ENCODE measurements at regions not wholly inside any gene's neighbourhood (a gene's known extent, or its start where the extent isn't known, plus 50 kb on each side); places are given as distances from the start of the nearest gene placed in this dataset.

GRCh38 chr6:147825848-147826247 is 317.4 kb downstream of the SAMD5 start:
- no peak for DNase-seq

DNA sequence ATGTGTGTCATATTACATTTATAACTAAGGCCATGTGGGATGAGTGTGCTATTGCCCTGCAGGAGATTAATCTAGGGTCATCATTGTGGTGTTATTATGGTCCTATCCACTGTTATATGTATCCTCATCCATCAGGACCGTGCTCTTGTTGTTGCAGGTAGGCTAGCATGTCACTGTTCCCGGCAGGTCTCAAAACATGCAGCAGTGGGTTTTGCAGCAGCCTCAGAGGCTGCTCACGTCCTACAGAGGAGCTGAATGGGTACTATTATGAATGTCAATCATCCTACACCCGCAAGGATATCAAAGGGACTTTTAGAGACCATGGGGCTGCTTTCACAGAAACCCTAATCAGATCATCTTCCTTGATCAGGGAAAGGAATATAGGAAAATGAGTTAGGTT is 318.2 kb downstream of the SAMD5 start:
- no peak for DNase-seq

DNA sequence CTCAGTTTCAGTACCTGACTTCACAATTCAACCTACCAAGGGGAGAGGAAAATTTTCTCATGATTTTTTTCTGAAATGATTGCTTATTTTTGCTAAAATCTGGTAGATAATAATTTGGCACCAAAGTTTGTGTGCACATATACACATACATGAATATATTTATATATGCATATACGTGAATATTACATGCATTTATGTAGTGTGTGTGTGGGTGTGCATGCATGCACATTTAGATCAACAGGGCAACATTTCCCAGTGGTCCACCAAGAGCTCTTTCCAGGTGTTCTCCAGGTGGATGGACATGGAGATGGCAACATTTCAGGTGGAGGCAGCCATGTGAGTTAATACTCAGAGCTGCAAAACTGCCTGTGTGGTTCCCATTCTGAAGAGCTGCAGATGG is 320.9 kb downstream of the SAMD5 start:
- no peak for DNase-seq

GRCh38 chr6:147829835-147830234 is 321.3 kb downstream of the SAMD5 start:
- DNase-seq = no peak

DNA sequence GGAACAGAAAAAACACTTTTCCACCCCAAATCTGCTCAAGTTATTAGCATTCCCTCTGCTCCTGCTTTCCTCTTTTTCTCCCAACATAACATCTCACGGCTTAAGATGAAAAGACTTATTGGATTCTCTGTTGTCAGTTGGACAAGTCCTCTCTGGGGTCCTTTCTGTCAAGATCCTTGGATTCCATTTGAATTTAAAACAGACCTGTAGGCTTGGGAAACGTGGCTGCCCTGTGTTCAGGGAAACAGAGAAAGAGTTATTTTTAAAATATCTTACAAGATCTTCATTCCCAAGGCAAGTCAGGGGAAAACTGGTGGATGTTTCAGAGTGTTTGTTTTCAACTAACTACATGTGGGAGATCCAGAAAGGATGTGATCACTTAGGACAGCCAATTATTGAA is 322.9 kb downstream of the SAMD5 start:
- no peak for DNase-seq

- no peak for DNase-seq
These were observed 325.1 kb downstream of the SAMD5 start for GRCh38 chr6:147833607-147834006.

DNA sequence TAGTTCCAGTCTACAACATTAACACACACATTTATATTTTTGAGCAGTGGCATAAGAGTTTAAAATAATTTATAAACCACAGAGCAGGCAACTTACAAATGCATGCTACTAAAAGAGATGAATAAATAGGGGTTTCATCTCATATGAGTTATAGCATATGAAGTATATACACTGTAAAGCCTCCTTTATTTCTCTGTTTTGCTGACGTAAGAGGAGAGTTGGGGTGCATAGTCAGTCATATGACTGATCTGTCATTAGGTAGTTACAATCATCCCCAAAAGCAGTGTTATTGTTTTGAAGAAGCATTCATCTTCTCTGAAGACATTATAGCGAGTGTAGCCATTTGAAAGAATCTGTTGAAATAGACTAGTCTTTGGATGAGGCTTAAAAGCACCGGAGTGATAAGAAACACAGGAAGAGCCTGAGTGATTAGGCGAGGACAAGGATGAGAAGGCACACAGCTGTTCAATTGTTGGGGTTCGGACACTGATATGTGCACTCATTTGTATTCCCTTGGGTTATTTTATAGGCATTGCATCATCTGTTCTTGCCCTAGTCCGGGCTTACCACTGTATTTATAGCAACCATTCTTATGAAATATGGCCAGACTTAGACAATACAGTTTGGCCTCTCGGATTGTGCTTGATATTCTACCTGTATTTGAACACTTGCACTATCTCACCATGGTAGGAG is 325.7 kb downstream of the SAMD5 start:
- DNase-seq = no peak

- no peak for DNase-seq
These were observed 329.1 kb downstream of the SAMD5 start for GRCh38 chr6:147837540-147837939.

- no peak for DNase-seq
These were observed 331.5 kb downstream of the SAMD5 start for GRCh38 chr6:147839708-147840610.

GRCh38 chr6:147841547-147842148 is 333.2 kb downstream of the SAMD5 start:
- DNase-seq = no peak

DNA sequence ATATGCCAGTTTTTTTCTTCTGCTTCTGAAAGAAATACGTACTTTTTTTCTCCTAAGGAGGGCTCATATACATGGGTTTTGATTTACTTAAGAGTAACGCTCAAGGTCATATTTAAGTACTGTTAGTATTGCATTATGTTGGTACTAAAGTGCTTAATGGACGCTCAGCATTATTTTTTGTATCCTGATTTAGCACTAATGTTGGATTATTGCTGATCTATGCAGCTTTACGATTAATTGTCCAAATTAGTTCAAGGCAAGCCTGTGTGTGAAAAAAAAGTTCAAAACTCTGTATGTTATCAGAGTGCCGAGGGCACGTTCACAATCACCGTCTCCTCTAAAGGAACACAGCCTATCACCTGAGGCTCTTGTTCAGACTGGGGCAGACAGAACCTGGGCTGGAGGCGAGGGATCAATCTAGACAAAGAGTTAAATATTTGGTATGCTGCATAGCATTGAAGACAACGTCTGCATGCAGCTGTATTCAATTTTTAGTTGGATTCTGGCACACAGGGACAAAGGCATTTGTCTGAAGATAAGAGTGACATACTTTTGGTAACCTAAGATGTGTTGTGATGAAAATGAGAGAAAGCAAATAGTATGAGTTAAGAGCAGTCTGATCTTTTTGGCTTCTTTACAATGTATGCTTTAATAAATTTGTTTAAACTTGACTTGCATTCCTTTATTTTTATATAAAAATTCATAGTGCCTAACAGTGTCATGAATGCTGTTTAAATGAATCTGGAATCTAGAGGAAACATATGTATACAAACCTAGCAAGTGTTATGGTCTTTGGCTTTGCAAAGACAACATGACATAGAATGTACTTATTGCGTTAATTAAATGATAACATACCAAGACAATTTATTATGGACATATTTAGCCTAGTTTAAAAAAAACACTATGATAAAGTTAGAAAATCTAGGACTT is 341.2 kb downstream of the SAMD5 start:
- DNase-seq = no peak

GRCh38 chr6:147852772-147853171 is 344.3 kb downstream of the SAMD5 start:
- no peak for DNase-seq

DNA sequence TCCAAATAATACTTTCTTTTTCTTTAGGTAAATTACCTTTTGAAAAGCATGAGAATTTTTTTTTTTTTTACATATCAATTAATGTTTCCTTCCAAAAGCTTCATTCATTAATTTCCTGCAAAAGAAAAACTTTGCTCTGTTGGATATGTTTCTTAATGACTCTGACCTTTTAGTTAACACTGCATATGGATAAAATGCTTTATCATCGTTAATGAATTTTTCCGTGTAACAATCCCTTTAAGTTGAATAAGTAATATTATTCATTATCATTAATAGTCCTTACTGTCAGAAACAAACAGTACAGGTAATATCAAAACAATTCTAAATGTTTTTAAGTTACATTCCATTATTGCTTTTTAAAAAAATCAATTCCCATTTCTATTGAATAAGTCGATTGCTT is 345.1 kb downstream of the SAMD5 start:
- no peak for DNase-seq

DNA sequence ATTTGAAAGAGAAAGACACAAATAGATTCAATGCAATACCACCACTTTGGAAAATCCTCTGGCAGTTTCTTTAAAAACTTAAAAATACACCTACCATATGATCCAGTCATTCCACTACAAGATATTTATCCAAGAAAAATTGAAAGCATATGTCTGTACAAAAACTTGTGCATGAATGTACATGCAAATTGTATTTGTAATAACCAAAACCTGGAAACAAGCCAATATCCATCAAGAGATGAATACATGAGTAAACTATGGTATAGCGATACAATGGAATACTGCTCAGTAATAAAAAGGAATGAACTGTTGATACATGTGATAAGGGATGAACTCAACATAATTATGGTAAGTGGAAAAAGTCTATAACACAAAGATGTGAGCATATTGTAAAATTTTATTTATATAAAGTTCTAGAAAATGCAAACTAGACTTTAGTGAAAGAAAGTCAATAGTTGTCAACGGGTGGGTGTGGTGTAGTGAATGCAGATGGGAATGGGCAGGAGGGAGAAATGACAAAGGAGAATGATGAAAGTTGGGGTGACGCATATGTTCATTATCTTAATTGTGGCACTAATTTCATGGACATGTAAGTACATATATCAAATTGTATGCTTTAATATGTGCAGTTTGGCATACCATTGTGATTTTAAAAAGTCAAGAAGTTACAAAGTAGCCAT is 347.5 kb downstream of the SAMD5 start:
- no peak for DNase-seq

DNA sequence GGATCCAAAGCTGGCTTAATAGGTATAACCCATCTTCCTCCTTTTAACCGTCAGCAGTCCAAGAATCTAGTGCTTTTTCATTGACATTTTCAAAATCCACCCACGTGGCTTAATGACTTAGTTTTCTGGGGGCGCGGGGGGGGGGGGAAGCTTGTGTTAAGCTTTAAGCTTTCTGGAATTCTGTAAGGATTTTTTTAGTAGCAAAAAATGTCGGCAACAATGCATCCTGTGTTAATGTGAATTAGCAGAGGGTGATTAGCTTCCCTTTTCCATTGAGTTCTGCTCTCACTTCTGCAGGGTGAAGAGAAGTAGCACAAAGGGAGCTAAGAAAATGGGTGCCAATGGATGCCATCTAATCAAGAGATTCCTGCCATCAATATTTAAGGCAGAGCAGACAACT is 348.2 kb downstream of the SAMD5 start:
- no peak for DNase-seq

- DNase-seq = no peak
These were observed 349.9 kb downstream of the SAMD5 start for GRCh38 chr6:147858421-147858820.

GRCh38 chr6:147859071-147859470 is 350.6 kb downstream of the SAMD5 start:
- DNase-seq = no peak

DNA sequence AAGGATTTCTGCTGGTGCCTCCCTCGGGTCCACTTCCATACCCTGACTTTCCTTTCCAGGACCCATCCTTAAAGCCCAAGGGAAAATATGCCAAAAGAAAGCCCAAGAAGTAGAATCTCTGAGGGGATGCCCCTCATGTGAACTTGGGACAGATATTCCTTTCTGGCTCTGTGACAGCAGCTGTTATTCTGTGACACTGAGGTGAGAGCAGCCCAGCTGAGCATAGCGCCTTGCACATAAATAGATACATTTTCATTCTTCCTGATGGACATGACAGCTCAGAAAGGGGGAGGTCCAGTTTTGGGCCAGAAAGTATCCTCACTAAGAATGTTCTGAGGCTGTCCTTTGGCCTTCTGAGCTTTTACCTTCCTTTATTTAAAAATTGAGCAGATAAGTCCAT is 353.2 kb downstream of the SAMD5 start:
- DNase-seq = no peak

GRCh38 chr6:147867433-147868226 is 359.1 kb downstream of the SAMD5 start:
- no peak for DNase-seq

- no peak for DNase-seq
These were observed 360.1 kb downstream of the SAMD5 start for GRCh38 chr6:147868427-147869190.

DNA sequence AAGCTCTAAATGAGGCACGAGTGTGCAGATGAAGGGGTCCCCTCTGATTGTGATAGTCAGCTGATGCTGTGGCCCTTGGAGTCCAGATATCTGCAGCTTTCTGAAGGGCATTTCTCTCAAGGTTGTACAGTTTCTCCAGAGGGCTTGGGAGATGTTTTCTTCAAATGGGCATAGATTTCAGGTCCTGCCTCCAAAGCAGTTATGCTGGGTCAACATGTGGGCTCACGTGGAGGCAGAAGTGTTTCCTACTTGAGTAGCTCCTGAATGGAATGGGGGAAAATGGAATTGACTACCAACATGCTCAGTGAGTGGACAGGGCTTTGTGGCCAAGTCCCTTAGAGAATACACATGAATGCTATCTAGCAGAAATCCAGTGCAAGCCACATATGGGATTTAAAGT is 360.7 kb downstream of the SAMD5 start:
- no peak for DNase-seq
